ENCODE measurements at regions not wholly inside any gene's neighbourhood (a gene's known extent, or its start where the extent isn't known, plus 50 kb on each side); places are given as distances from the start of the nearest gene placed in this dataset.

DNA sequence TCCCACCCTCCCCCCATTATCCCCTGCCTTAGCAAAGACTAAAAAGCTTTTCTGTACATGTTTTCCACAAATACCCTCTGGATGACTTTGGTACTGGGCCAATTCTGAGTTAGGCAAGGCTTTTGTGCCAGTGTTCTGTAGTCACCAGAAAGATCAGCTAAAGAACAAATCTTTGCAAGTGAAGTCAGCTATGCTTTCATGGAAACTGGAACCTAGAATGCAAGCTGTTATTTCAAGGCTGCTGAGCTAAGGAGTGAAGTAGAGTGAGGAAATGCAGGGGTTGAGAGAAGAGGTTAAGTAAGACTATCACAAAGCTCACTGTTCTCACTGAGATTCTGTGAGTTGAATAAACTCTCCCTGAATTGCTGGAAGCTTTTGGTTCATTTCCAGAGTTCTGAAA, 107.8 kb upstream of the CNTN3 start:
- in situ Hi-C loops (cut with HindIII; ENCODE audit: low pct_unique_long_range_greater_than_20kb, low sequenced_read_pairs), result no loop called here
- DNase-seq (ENCODE audit: low read depth in 1 of 2, low spot score in 1 of 2), result no peak
- no peak for TF ChIP-seq JUND (IDR thresholded peaks at IDR 0.05; ENCODE audit: low read depth)

DNA sequence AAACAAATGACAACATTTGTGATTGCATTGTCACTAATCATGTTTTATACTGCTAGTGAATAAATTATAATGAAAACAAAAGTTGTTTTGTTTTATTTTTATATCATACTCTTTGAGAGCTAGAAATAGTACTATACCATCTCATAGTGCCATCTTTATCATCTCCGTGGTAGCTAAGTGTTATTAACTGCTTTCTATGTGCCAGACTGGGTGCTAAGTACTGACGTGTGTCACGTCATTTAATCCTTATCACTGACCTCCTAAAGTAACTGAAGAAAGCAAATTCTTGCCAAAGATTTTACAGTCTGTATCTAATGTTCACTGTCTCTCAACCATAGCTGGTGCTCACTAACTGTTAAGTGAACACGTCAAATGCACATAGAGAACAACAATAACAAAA, 99.5 kb upstream of the CNTN3 start:
- no peak for TF ChIP-seq JUND (IDR thresholded peaks at IDR 0.05; ENCODE audit: low read depth)
- in situ Hi-C loops (cut with HindIII; ENCODE audit: low pct_unique_long_range_greater_than_20kb, low sequenced_read_pairs), result no loop called here
- no peak for DNase-seq (ENCODE audit: low read depth in 1 of 2, low spot score in 1 of 2)

DNA sequence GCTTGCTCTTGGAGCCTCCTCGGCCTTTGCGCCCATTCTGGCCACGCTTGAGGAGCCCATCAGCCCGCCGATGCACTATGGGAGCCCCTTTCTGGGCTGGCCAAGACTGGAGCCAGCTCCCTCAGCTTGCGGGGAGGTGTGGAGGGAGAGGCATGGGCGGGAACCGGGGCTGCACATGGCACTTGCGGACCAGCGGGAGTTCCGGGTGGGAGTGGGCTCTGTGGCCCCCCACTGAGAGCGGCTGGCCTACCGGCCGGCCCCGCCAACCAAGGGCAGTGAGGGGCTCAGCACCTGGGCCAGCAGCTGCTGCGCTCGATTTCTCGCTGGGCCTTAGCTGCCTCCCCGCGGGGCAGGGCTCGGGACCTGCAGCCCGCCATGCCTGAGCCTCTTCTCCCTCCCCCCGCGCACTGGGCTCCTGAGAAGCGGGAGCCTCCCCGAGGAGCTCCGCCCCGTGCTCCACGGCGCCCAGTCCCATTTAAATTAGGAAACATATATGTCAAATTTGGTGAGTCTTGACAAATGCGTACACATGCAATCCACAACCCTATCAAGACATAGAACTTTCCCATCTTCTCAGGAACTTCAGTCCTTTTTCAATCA, 97.6 kb upstream of the CNTN3 start:
- TF ChIP-seq JUND (IDR thresholded peaks at IDR 0.05; ENCODE audit: low read depth), result no peak
- DNase-seq (ENCODE audit: low read depth in 1 of 2, low spot score in 1 of 2), result no peak
- in situ Hi-C loops (cut with HindIII; ENCODE audit: low pct_unique_long_range_greater_than_20kb, low sequenced_read_pairs), result no loop called here

DNA sequence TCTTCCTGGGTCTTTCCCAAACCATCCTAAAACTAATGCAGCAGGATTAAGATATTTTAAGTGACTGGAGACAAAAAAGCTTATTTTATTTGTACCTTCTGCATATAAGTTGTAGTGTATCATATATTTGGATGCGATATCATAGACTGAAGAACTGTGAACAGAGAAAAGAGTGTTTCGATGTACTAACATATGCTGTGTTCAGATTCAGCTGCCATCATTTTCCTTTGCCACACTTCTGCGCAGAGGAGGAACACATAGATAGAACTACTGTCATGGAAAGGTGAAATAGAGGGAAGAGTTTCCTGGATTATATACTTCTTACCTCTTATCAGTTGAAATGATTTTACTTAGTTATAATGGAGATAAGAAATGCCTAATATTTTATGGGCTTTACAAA, 95.5 kb upstream of the CNTN3 start:
- in situ Hi-C loops (cut with HindIII; ENCODE audit: low pct_unique_long_range_greater_than_20kb, low sequenced_read_pairs), result no loop called here
- no peak for TF ChIP-seq JUND (IDR thresholded peaks at IDR 0.05; ENCODE audit: low read depth)
- DNase-seq (ENCODE audit: low read depth in 1 of 2, low spot score in 1 of 2), result no peak

GRCh38 chr3:74693696-74694393, 79.4 kb upstream of the CNTN3 start:
- no peak for DNase-seq (ENCODE audit: low read depth in 1 of 2, low spot score in 1 of 2)
- TF ChIP-seq JUND (IDR thresholded peaks at IDR 0.05; ENCODE audit: low read depth), result no peak
- in situ Hi-C loops (cut with HindIII; ENCODE audit: low pct_unique_long_range_greater_than_20kb, low sequenced_read_pairs), result no loop called here

DNA sequence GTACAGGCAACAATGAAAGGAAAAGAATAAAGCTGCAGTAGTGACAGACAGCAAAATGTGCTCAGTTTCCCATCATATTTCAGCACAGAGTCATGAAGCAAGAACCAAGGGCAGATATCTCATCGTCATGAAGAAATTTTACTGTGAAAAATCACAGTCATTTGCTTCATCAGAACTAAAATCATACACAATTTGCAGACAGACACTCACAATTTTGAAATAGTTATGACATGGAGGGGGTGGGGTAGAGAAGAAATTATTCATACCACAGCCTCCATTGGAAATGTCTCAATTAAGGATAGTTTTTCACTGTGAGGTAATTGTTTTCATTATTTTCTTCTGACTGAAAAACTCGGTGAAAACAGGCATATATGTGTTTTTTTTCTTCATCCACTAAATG, 78.8 kb upstream of the CNTN3 start:
- no peak for DNase-seq (ENCODE audit: low read depth in 1 of 2, low spot score in 1 of 2)
- in situ Hi-C loops (cut with HindIII; ENCODE audit: low pct_unique_long_range_greater_than_20kb, low sequenced_read_pairs), result no loop called here
- no peak for TF ChIP-seq JUND (IDR thresholded peaks at IDR 0.05; ENCODE audit: low read depth)

- no peak for DNase-seq (ENCODE audit: low read depth in 1 of 2, low spot score in 1 of 2)
- TF ChIP-seq JUND (IDR thresholded peaks at IDR 0.05; ENCODE audit: low read depth), result no peak
- in situ Hi-C loops (cut with HindIII; ENCODE audit: low pct_unique_long_range_greater_than_20kb, low sequenced_read_pairs), result no loop called here
Observed at GRCh38 chr3:74691946-74692345, 77.5 kb upstream of the CNTN3 start.

- in situ Hi-C loops (cut with HindIII; ENCODE audit: low pct_unique_long_range_greater_than_20kb, low sequenced_read_pairs), result no loop called here
- TF ChIP-seq JUND (IDR thresholded peaks at IDR 0.05; ENCODE audit: low read depth), result no peak
- DNase-seq (ENCODE audit: low read depth in 1 of 2, low spot score in 1 of 2), result no peak
Observed at GRCh38 chr3:74673326-74673725, 58.9 kb upstream of the CNTN3 start.

GRCh38 chr3:74664606-74665005, 50.1 kb upstream of the CNTN3 start:
- in situ Hi-C loops (cut with HindIII; ENCODE audit: low pct_unique_long_range_greater_than_20kb, low sequenced_read_pairs), result no loop called here
- no peak for DNase-seq (ENCODE audit: low read depth in 1 of 2, low spot score in 1 of 2)
- no peak for TF ChIP-seq JUND (IDR thresholded peaks at IDR 0.05; ENCODE audit: low read depth)

All from T47D (cell line).